ENCODE measurements at regions not wholly inside any gene's neighbourhood (a gene's known extent, or its start where the extent isn't known, plus 50 kb on each side); places are given as distances from the start of the nearest gene placed in this dataset.

DNA sequence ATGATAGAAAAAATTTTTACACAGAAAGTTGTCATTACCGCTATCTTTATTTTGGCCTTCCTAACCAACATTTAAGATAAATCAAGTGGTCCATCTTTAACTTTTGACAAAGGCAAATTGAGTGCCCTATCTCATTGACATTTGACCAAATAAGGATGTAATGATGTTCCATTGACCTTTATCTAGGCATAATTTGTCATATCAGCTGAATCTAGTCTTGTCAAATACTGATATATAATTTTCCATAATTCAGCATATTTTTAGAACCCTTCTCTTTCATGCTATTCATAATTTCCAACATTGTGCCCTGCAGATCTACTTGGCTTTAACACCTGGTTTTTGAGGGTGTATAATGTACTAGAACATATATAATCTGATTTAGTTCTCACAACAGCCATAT, 63.8 kb downstream of the XCL1 start:
- Histone ChIP-seq H2AFZ (ENCODE audit: low read depth, low read length) (no peak overlapping the region), H3K27ac (ENCODE audit: insufficient read depth, low read depth, low read length) (no peak overlapping the region), H3K27me3 (ENCODE audit: control insufficient read depth in 2 of 2, insufficient read depth in 2 of 2, low read length in 2 of 2) (no peaks in the 10 kb centered on the region), H3K4me2 (ENCODE audit: insufficient read depth, low read length) (no peak overlapping the region), H3K4me3 (replicated peaks in 1 of 3; ENCODE audit: insufficient read depth in 1 of 3, low read depth in 1 of 3, low read length in 3 of 3) (no peak overlapping the region), H3K9me1 (replicated peaks; ENCODE audit: control insufficient read depth, extremely low read depth, insufficient read depth, low read length) (no peaks in the 10 kb centered on the region), H3K36me3 (ENCODE audit: control insufficient read depth in 2 of 2, extremely low read depth in 1 of 2, insufficient read depth in 2 of 2, low read length in 2 of 2) (no peaks in the 10 kb centered on the region), H3K9ac (replicated peaks; ENCODE audit: extremely low read depth, insufficient read depth, low read length) (no peak overlapping the region), H3K9me3 (replicated peaks; ENCODE audit: control insufficient read depth, insufficient read depth, low read length) (no peaks in the 10 kb centered on the region), H4K20me1 (replicated peaks; ENCODE audit: control insufficient read depth, extremely low read depth, insufficient read depth, low read length) (no peaks in the 10 kb centered on the region), H3K79me2 (ENCODE audit: control insufficient read depth, insufficient read depth, low read length) (no peaks in the 10 kb centered on the region), H3K4me1 (ENCODE audit: control insufficient read depth, extremely low read depth, insufficient read depth, low read length) (no peaks in the 10 kb centered on the region)
- TF ChIP-seq, protein P1, sequence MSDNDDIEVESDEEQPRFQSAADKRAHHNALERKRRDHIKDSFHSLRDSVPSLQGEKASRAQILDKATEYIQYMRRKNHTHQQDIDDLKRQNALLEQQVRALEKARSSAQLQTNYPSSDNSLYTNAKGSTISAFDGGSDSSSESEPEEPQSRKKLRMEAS (IDR thresholded peaks at IDR 0.05; ENCODE audit: insufficient read depth, insufficient read length): no peak
- no peak for TF ChIP-seq JUN (IDR thresholded peaks at IDR 0.05; ENCODE audit: borderline replicate concordance, insufficient read depth, insufficient read length, low read depth)
- TF ChIP-seq EZH2 (IDR thresholded peaks at IDR 0.05; ENCODE audit: borderline replicate concordance, low read depth, low read length, severe bottlenecking): no peak
- TF ChIP-seq, protein P2, sequence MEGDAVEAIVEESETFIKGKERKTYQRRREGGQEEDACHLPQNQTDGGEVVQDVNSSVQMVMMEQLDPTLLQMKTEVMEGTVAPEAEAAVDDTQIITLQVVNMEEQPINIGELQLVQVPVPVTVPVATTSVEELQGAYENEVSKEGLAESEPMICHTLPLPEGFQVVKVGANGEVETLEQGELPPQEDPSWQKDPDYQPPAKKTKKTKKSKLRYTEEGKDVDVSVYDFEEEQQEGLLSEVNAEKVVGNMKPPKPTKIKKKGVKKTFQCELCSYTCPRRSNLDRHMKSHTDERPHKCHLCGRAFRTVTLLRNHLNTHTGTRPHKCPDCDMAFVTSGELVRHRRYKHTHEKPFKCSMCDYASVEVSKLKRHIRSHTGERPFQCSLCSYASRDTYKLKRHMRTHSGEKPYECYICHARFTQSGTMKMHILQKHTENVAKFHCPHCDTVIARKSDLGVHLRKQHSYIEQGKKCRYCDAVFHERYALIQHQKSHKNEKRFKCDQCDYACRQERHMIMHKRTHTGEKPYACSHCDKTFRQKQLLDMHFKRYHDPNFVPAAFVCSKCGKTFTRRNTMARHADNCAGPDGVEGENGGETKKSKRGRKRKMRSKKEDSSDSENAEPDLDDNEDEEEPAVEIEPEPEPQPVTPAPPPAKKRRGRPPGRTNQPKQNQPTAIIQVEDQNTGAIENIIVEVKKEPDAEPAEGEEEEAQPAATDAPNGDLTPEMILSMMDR (IDR thresholded peaks at IDR 0.05; ENCODE audit: extremely low read depth in 1 of 2, insufficient read depth in 1 of 2, low read depth in 1 of 2, low read length in 2 of 2): no peak
- no TSS peak for BruUV-seq (replicated peaks)
- CTCF ChIA-PET: no interaction called here
- FAIRE-seq (no peak), DNase-seq (ENCODE audit: low read depth, low spot score) (no peak)
- POLR2A ChIA-PET: no interaction called here
- dilution Hi-C loops (cut with MboI; ENCODE audit: extremely low pct_ligation_motif_present, low sequenced_read_pairs) (no loop called here), intact Hi-C loops (cut with micrococcal nuclease) (no loop called here)

DNA sequence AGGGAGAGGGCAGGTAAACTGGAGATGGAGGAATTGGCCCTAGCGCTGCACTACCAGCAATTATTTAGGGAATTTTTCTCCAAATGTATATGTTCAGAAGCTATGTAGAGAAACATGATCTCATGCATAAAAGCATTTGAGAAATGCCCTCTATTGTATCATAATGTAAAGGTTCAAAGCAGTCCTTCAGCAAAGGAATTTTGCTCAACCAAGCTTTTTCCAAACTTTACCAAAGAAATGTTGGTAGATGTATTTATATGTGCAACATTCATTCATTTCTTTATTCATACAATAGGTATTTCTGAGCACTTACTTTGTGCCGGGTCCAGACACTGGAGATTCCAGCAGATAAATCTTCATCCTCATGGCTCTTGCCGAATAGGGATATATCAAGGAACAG, 64.4 kb downstream of the XCL1 start:
- Histone ChIP-seq H4K20me1 (replicated peaks; ENCODE audit: control insufficient read depth, extremely low read depth, insufficient read depth, low read length) (no peaks in the 10 kb centered on the region), H3K79me2 (ENCODE audit: control insufficient read depth, insufficient read depth, low read length) (no peaks in the 10 kb centered on the region), H2AFZ (ENCODE audit: low read depth, low read length) (no peak overlapping the region), H3K9me1 (replicated peaks; ENCODE audit: control insufficient read depth, extremely low read depth, insufficient read depth, low read length) (no peaks in the 10 kb centered on the region), H3K4me1 (ENCODE audit: control insufficient read depth, extremely low read depth, insufficient read depth, low read length) (no peaks in the 10 kb centered on the region), H3K9me3 (replicated peaks; ENCODE audit: control insufficient read depth, insufficient read depth, low read length) (no peaks in the 10 kb centered on the region), H3K9ac (replicated peaks; ENCODE audit: extremely low read depth, insufficient read depth, low read length) (no peak overlapping the region), H3K27ac (ENCODE audit: insufficient read depth, low read depth, low read length) (no peak overlapping the region), H3K27me3 (ENCODE audit: control insufficient read depth in 2 of 2, insufficient read depth in 2 of 2, low read length in 2 of 2) (no peaks in the 10 kb centered on the region), H3K4me2 (ENCODE audit: insufficient read depth, low read length) (no peak overlapping the region), H3K36me3 (ENCODE audit: control insufficient read depth in 2 of 2, extremely low read depth in 1 of 2, insufficient read depth in 2 of 2, low read length in 2 of 2) (no peaks in the 10 kb centered on the region), H3K4me3 (replicated peaks in 1 of 3; ENCODE audit: insufficient read depth in 1 of 3, low read depth in 1 of 3, low read length in 3 of 3) (no peak overlapping the region)
- dilution Hi-C loops (cut with MboI; ENCODE audit: extremely low pct_ligation_motif_present, low sequenced_read_pairs): no loop called here
- intact Hi-C loops (cut with micrococcal nuclease): no loop called here
- TF ChIP-seq, protein P1 (IDR thresholded peaks at IDR 0.05; ENCODE audit: insufficient read depth, insufficient read length): no peak
- no peak for TF ChIP-seq MYC (IDR thresholded peaks at IDR 0.05; ENCODE audit: low read depth, low read length)
- TF ChIP-seq EZH2 (IDR thresholded peaks at IDR 0.05; ENCODE audit: borderline replicate concordance, low read depth, low read length, severe bottlenecking): no peak
- TF ChIP-seq POLR2AphosphoS5 (IDR thresholded peaks at IDR 0.05; ENCODE audit: insufficient read depth, low read depth, low read length): no peak
- TF ChIP-seq, protein P2 (IDR thresholded peaks at IDR 0.05; ENCODE audit: extremely low read depth in 1 of 2, insufficient read depth in 1 of 2, low read depth in 1 of 2, low read length in 2 of 2): no peak
- no peak for TF ChIP-seq GATA2 (IDR thresholded peaks at IDR 0.05; ENCODE audit: insufficient read depth, insufficient read length, low read depth, low read length)
- no peak for TF ChIP-seq POLR2A (IDR thresholded peaks at IDR 0.05; ENCODE audit: low read depth, low read length)
- TF ChIP-seq FOS (IDR thresholded peaks at IDR 0.05; ENCODE audit: borderline replicate concordance, insufficient read depth, low read length): no peak
- TF ChIP-seq JUN (IDR thresholded peaks at IDR 0.05; ENCODE audit: borderline replicate concordance, insufficient read depth, insufficient read length, low read depth): no peak
- ChIA-PET POLR2A (no interaction called here), CTCF (no interaction called here)
- no peak for FAIRE-seq
- no TSS peak for BruUV-seq (replicated peaks)
- DNase-seq (ENCODE audit: low read depth, low spot score): no peak

All from endothelial cell of umbilical vein (primary cell).